ENCODE measurements at regions not wholly inside any gene's neighbourhood (a gene's known extent, or its start where the extent isn't known, plus 50 kb on each side); places are given as distances from the start of the nearest gene placed in this dataset.

GRCh38 chr7:12107841-12108254 lies 103.2 kb upstream of the TMEM106B start:
- Histone ChIP-seq H3K36me3 (no peaks in the 10 kb centered on the region), H3K4me3 (no peak overlapping the region), H3K9me3 (replicated peaks) (no peaks in the 10 kb centered on the region), H3K4me1 (no peaks in the 10 kb centered on the region), H3K27ac (no peak overlapping the region), H3K27me3 (peaks cover 6% of the 10 kb centered on the region; the same call in 1 of the 2 replicates)
- DNase-seq, result no peak

- Histone ChIP-seq H3K4me1 (no peaks in the 10 kb centered on the region), H3K9me3 (replicated peaks) (no peaks in the 10 kb centered on the region), H3K4me3 (no peak overlapping the region), H3K27ac (no peak overlapping the region), H3K36me3 (no peaks in the 10 kb centered on the region), H3K27me3 (peaks cover 6% of the 10 kb centered on the region; the same call in 1 of the 2 replicates)
- no peak for DNase-seq
Measured at GRCh38 chr7:12110425-12110824, 100.7 kb upstream of the TMEM106B start.

GRCh38 chr7:12111422-12112405 lies 99.4 kb upstream of the TMEM106B start:
- Histone ChIP-seq H3K27ac (no peak overlapping the region), H3K4me1 (no peaks in the 10 kb centered on the region; the same call in 1 of the 2 replicates), H3K9me3 (replicated peaks) (no peaks in the 10 kb centered on the region), H3K4me3 (no peak overlapping the region), H3K36me3 (no peaks in the 10 kb centered on the region), H3K27me3 (peaks cover 6% of the 10 kb centered on the region; the same call in 1 of the 2 replicates)
- DNase-seq, result no peak

GRCh38 chr7:12117170-12117569 lies 93.9 kb upstream of the TMEM106B start:
- Histone ChIP-seq H3K9me3 (replicated peaks) (no peaks in the 10 kb centered on the region), H3K27ac (no peak overlapping the region), H3K4me3 (no peak overlapping the region), H3K36me3 (no peaks in the 10 kb centered on the region), H3K27me3 (no peaks in the 10 kb centered on the region), H3K4me1 (peaks cover 9% of the 10 kb centered on the region)
- DNase-seq, result peak in 1 of 2 experiments; percentile 36

- no peak for DNase-seq
- no peaks in the 10 kb centered on the region for H3K36me3 ChIP-seq
- H3K4me1 ChIP-seq, result peaks cover 9% of the 10 kb centered on the region
- H3K4me3 ChIP-seq, result no peak overlapping the region
- H3K27ac ChIP-seq, result no peak overlapping the region
- no peaks in the 10 kb centered on the region for H3K27me3 ChIP-seq
- no peaks in the 10 kb centered on the region for H3K9me3 ChIP-seq (replicated peaks)
Measured at GRCh38 chr7:12119620-12120303, 91.3 kb upstream of the TMEM106B start.

- Histone ChIP-seq H3K4me1 (peaks cover 9% of the 10 kb centered on the region), H3K4me3 (no peak overlapping the region), H3K9me3 (replicated peaks) (no peaks in the 10 kb centered on the region), H3K27ac (no peak overlapping the region), H3K27me3 (no peaks in the 10 kb centered on the region), H3K36me3 (no peaks in the 10 kb centered on the region)
- no peak for DNase-seq
Measured at GRCh38 chr7:12120632-12121031, 90.5 kb upstream of the TMEM106B start.

- no peaks in the 10 kb centered on the region for H3K9me3 ChIP-seq (replicated peaks)
- H3K36me3 ChIP-seq, result no peaks in the 10 kb centered on the region
- DNase-seq, result no peak
- no peaks in the 10 kb centered on the region for H3K4me1 ChIP-seq
- H3K27me3 ChIP-seq, result no peaks in the 10 kb centered on the region
- no peak overlapping the region for H3K4me3 ChIP-seq
- no peak overlapping the region for H3K27ac ChIP-seq
Measured at GRCh38 chr7:12123172-12123571, 87.9 kb upstream of the TMEM106B start.

GRCh38 chr7:12124028-12124427 lies 87.1 kb upstream of the TMEM106B start:
- no peaks in the 10 kb centered on the region for H3K27me3 ChIP-seq
- no peak overlapping the region for H3K4me3 ChIP-seq
- no peaks in the 10 kb centered on the region for H3K36me3 ChIP-seq
- H3K9me3 ChIP-seq (replicated peaks), result no peaks in the 10 kb centered on the region
- DNase-seq, result no peak
- no peak overlapping the region for H3K27ac ChIP-seq
- H3K4me1 ChIP-seq, result no peaks in the 10 kb centered on the region

- no peaks in the 10 kb centered on the region for H3K27me3 ChIP-seq
- H3K36me3 ChIP-seq, result no peaks in the 10 kb centered on the region
- H3K4me1 ChIP-seq, result no peaks in the 10 kb centered on the region
- no peak overlapping the region for H3K4me3 ChIP-seq
- DNase-seq, result no peak
- H3K9me3 ChIP-seq (replicated peaks), result no peaks in the 10 kb centered on the region
- H3K27ac ChIP-seq, result no peak overlapping the region
Measured at GRCh38 chr7:12127455-12127854, 83.6 kb upstream of the TMEM106B start.

GRCh38 chr7:12130609-12131008 lies 80.5 kb upstream of the TMEM106B start:
- H3K36me3 ChIP-seq, result no peaks in the 10 kb centered on the region
- H3K4me3 ChIP-seq, result no peak overlapping the region
- DNase-seq, result no peak
- H3K4me1 ChIP-seq, result no peaks in the 10 kb centered on the region
- no peak overlapping the region for H3K27ac ChIP-seq
- no peaks in the 10 kb centered on the region for H3K9me3 ChIP-seq (replicated peaks)
- no peaks in the 10 kb centered on the region for H3K27me3 ChIP-seq

- H3K4me1 ChIP-seq, result no peaks in the 10 kb centered on the region
- H3K4me3 ChIP-seq, result no peak overlapping the region
- no peak for DNase-seq
- no peaks in the 10 kb centered on the region for H3K9me3 ChIP-seq (replicated peaks)
- no peaks in the 10 kb centered on the region for H3K36me3 ChIP-seq
- no peaks in the 10 kb centered on the region for H3K27me3 ChIP-seq
- no peak overlapping the region for H3K27ac ChIP-seq
Measured at GRCh38 chr7:12131122-12131521, 80.0 kb upstream of the TMEM106B start.

- Histone ChIP-seq H3K27ac (no peak overlapping the region), H3K4me3 (no peak overlapping the region), H3K9me3 (replicated peaks) (no peaks in the 10 kb centered on the region), H3K4me1 (no peaks in the 10 kb centered on the region), H3K27me3 (no peaks in the 10 kb centered on the region), H3K36me3 (no peaks in the 10 kb centered on the region)
- DNase-seq, result no peak
Measured at GRCh38 chr7:12133865-12134264, 77.2 kb upstream of the TMEM106B start.

- H3K4me3 ChIP-seq, result no peak overlapping the region
- DNase-seq, result no peak
- H3K4me1 ChIP-seq, result no peaks in the 10 kb centered on the region
- no peaks in the 10 kb centered on the region for H3K9me3 ChIP-seq (replicated peaks)
- H3K27ac ChIP-seq, result no peak overlapping the region
- H3K36me3 ChIP-seq, result no peaks in the 10 kb centered on the region
- peaks cover 3% of the 10 kb centered on the region; the same call in 1 of the 2 replicates for H3K27me3 ChIP-seq
Measured at GRCh38 chr7:12136523-12136922, 74.6 kb upstream of the TMEM106B start.

GRCh38 chr7:12137283-12137682 lies 73.8 kb upstream of the TMEM106B start:
- Histone ChIP-seq H3K4me3 (no peak overlapping the region), H3K27me3 (peaks cover 3% of the 10 kb centered on the region; the same call in 1 of the 2 replicates), H3K36me3 (no peaks in the 10 kb centered on the region), H3K4me1 (no peaks in the 10 kb centered on the region), H3K9me3 (replicated peaks) (no peaks in the 10 kb centered on the region), H3K27ac (no peak overlapping the region)
- no peak for DNase-seq

- Histone ChIP-seq H3K4me1 (no peaks in the 10 kb centered on the region), H3K9me3 (replicated peaks) (no peaks in the 10 kb centered on the region), H3K27me3 (peaks cover 3% of the 10 kb centered on the region; the same call in 1 of the 2 replicates), H3K27ac (no peak overlapping the region), H3K4me3 (no peak overlapping the region), H3K36me3 (no peaks in the 10 kb centered on the region)
- no peak for DNase-seq
Measured at GRCh38 chr7:12138421-12138820, 72.7 kb upstream of the TMEM106B start.

Measured in SJCRH30 (cell line).